ENCODE measurements at regions not wholly inside any gene's neighbourhood (a gene's known extent, or its start where the extent isn't known, plus 50 kb on each side); places are given as distances from the start of the nearest gene placed in this dataset.

GRCh38 chr1:98391175-98391574 lies 270.3 kb upstream of the SNX7 start:
- Histone ChIP-seq H3K36me3 (ENCODE audit: control insufficient read depth in 5 of 5, insufficient read depth in 5 of 5, low read length in 5 of 5) (no peaks in the 10 kb centered on the region), H3K9me3 (ENCODE audit: control insufficient read depth in 5 of 5, low read length in 5 of 5) (no peaks in the 10 kb centered on the region), H3K9ac (ENCODE audit: low read length in 5 of 5) (no peak overlapping the region), H3K4me3 (ENCODE audit: low read depth in 1 of 5, low read length in 5 of 5) (no peak overlapping the region), H3K27ac (ENCODE audit: low read depth, low read length) (no peak overlapping the region), H3K4me1 (ENCODE audit: control insufficient read depth in 5 of 5, insufficient read depth in 5 of 5, low read length in 5 of 5) (peaks cover 0 to 3% (median 0%) of the 10 kb centered on the region in 5 donors), H3K27me3 (ENCODE audit: control insufficient read depth in 5 of 5, insufficient read depth in 4 of 5, low read length in 5 of 5) (no peaks in the 10 kb centered on the region)

DNA sequence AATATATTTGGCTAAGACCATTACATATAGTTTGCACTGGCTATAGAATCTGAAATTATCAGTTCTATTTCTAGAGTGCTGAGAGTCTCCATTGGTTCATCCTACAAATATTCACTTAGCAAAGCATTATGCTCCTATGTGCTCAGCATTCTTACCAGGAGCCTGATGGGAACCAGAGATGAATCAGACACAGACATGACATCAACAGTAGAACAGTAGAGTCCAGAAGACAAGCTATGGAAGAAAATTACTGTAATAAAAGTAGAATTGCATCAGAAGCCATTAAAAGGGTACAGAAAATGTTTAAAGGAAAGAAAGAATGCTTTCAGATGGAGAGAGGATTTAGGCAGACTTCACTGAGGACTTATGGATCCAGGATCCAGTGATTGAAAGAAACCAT lies 271.7 kb upstream of the SNX7 start:
- Histone ChIP-seq H3K9ac (ENCODE audit: low read length in 5 of 5) (no peak overlapping the region), H3K9me3 (ENCODE audit: control insufficient read depth in 5 of 5, low read length in 5 of 5) (no peaks in the 10 kb centered on the region), H3K27ac (ENCODE audit: low read depth, low read length) (no peak overlapping the region), H3K4me3 (ENCODE audit: low read depth in 1 of 5, low read length in 5 of 5) (no peak overlapping the region), H3K27me3 (ENCODE audit: control insufficient read depth in 5 of 5, insufficient read depth in 4 of 5, low read length in 5 of 5) (no peaks in the 10 kb centered on the region), H3K4me1 (ENCODE audit: control insufficient read depth in 5 of 5, insufficient read depth in 5 of 5, low read length in 5 of 5) (peaks cover 0 to 3% (median 0%) of the 10 kb centered on the region in 5 donors), H3K36me3 (ENCODE audit: control insufficient read depth in 5 of 5, insufficient read depth in 5 of 5, low read length in 5 of 5) (no peaks in the 10 kb centered on the region)

- H3K4me3 ChIP-seq (ENCODE audit: low read depth in 1 of 5, low read length in 5 of 5) = no peak overlapping the region
- H3K9ac ChIP-seq (ENCODE audit: low read length in 5 of 5) = no peak overlapping the region
- no peaks in the 10 kb centered on the region for H3K9me3 ChIP-seq (ENCODE audit: control insufficient read depth in 5 of 5, low read length in 5 of 5)
- no peaks in the 10 kb centered on the region for H3K27me3 ChIP-seq (ENCODE audit: control insufficient read depth in 5 of 5, insufficient read depth in 4 of 5, low read length in 5 of 5)
- H3K27ac ChIP-seq (ENCODE audit: low read depth, low read length) = no peak overlapping the region
- H3K4me1 ChIP-seq (ENCODE audit: control insufficient read depth in 5 of 5, insufficient read depth in 5 of 5, low read length in 5 of 5) = peaks cover 0 to 3% (median 0%) of the 10 kb centered on the region in 5 donors
- H3K36me3 ChIP-seq (ENCODE audit: control insufficient read depth in 5 of 5, insufficient read depth in 5 of 5, low read length in 5 of 5) = no peaks in the 10 kb centered on the region
Observed at GRCh38 chr1:98388441-98388840, 273.1 kb upstream of the SNX7 start.

DNA sequence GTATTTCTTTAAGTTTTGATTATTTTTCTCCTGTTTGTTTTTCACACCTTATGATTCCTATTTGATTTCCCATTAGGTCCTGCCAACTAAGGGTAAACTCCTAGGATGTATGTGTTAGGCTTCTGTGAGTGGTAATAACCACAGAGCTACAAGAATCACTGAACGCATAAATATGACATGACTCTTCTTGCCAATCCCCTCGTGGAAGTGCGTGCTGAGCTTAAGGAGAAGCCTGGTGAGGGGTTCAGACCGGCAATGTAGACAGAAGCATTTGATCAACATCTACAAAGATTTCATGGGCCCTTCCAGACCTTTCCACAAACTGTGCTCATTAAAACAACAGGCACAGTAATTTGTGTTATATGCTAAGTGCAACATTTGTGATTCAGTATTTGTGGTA lies 273.8 kb upstream of the SNX7 start:
- peaks cover 0 to 3% (median 0%) of the 10 kb centered on the region in 5 donors for H3K4me1 ChIP-seq (ENCODE audit: control insufficient read depth in 5 of 5, insufficient read depth in 5 of 5, low read length in 5 of 5)
- no peak overlapping the region for H3K4me3 ChIP-seq (ENCODE audit: low read depth in 1 of 5, low read length in 5 of 5)
- H3K27me3 ChIP-seq (ENCODE audit: control insufficient read depth in 5 of 5, insufficient read depth in 4 of 5, low read length in 5 of 5) = no peaks in the 10 kb centered on the region
- no peak overlapping the region for H3K27ac ChIP-seq (ENCODE audit: low read depth, low read length)
- no peaks in the 10 kb centered on the region for H3K9me3 ChIP-seq (ENCODE audit: control insufficient read depth in 5 of 5, low read length in 5 of 5)
- no peak overlapping the region for H3K9ac ChIP-seq (ENCODE audit: low read length in 5 of 5)
- no peaks in the 10 kb centered on the region for H3K36me3 ChIP-seq (ENCODE audit: control insufficient read depth in 5 of 5, insufficient read depth in 5 of 5, low read length in 5 of 5)

DNA sequence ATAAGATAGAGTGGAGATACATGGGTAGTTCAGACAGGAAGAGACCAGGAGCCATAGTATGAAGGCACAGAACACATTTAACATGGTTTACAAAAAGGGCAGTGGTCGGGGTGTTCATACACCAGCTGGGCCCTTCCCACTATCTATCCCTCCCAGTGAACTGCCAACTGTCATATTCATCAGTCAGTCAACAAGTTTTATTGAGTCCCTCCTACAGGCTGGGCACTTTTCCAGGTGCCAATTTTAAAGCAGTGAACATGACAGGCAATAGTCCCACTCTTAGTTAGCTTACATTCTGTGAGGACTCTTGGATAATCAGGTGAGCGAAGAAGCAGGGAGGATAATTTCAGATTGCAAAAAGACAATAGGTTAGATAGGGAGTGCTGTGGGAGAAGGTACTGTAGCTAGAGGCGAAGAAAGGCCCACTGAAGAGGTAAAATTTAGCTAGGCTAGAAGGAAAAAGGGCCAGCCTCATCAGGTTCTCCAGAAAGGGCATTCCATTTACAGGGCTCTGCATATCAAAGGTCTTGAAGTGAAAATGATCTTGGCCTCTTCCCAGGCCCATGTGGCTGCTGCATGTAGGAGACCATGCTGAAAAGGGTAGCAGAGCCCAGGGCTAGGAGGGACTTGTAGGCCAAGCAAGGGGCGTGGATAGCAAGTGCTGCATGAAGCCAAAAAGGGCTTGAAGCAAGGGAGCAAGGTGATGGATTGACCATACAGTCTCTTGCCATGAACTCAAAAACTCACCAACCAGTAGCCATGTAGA lies 274.7 kb upstream of the SNX7 start:
- Histone ChIP-seq H3K9me3 (ENCODE audit: control insufficient read depth in 5 of 5, low read length in 5 of 5) (no peaks in the 10 kb centered on the region), H3K36me3 (ENCODE audit: control insufficient read depth in 5 of 5, insufficient read depth in 5 of 5, low read length in 5 of 5) (no peaks in the 10 kb centered on the region), H3K27me3 (ENCODE audit: control insufficient read depth in 5 of 5, insufficient read depth in 4 of 5, low read length in 5 of 5) (no peaks in the 10 kb centered on the region), H3K4me1 (ENCODE audit: control insufficient read depth in 5 of 5, insufficient read depth in 5 of 5, low read length in 5 of 5) (peaks cover 0 to 3% (median 0%) of the 10 kb centered on the region in 5 donors), H3K9ac (ENCODE audit: low read length in 5 of 5) (no peak overlapping the region), H3K4me3 (ENCODE audit: low read depth in 1 of 5, low read length in 5 of 5) (no peak overlapping the region), H3K27ac (ENCODE audit: low read depth, low read length) (no peak overlapping the region)

GRCh38 chr1:98385652-98386051 lies 275.9 kb upstream of the SNX7 start:
- H3K27ac ChIP-seq (ENCODE audit: low read depth, low read length) = no peak overlapping the region
- no peaks in the 10 kb centered on the region for H3K9me3 ChIP-seq (ENCODE audit: control insufficient read depth in 5 of 5, low read length in 5 of 5)
- H3K27me3 ChIP-seq (ENCODE audit: control insufficient read depth in 5 of 5, insufficient read depth in 4 of 5, low read length in 5 of 5) = no peaks in the 10 kb centered on the region
- no peak overlapping the region for H3K9ac ChIP-seq (ENCODE audit: low read length in 5 of 5)
- H3K4me1 ChIP-seq (ENCODE audit: control insufficient read depth in 5 of 5, insufficient read depth in 5 of 5, low read length in 5 of 5) = peaks cover 0 to 3% (median 0%) of the 10 kb centered on the region in 5 donors
- H3K36me3 ChIP-seq (ENCODE audit: control insufficient read depth in 5 of 5, insufficient read depth in 5 of 5, low read length in 5 of 5) = no peaks in the 10 kb centered on the region
- no peak overlapping the region for H3K4me3 ChIP-seq (ENCODE audit: low read depth in 1 of 5, low read length in 5 of 5)

DNA sequence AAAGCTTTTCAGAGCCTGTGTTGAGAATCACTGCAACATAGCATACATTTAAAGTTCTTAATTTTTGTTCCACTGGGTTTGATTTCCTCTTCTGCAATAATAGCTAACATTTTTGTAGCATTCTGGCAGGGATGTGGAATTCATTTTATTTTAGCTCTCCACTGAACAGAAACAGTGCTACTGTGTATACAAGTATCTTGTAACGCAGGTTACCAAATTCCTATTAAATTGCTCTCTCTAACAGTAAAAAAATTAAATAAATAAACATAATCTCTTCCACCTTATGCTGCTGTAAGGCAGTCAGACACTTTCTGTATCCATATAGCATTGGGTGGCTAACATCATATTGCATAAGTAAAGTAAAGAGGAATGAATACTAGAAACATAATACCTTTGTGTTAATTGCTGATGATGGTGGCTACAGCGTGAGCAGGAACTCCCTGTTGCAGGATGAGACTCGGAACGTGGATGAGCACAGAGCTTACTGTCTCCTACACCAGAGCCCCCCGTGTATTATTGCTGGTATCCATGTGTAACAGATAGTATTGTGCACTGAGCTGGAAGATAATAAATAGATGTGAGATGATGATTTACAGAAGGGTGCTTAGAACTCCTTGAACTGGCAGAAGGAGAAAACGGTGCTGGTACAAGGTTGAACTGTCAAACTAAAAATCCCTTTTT lies 276.9 kb upstream of the SNX7 start:
- no peak overlapping the region for H3K27ac ChIP-seq (ENCODE audit: low read depth, low read length)
- no peaks in the 10 kb centered on the region for H3K9me3 ChIP-seq (ENCODE audit: control insufficient read depth in 5 of 5, low read length in 5 of 5)
- H3K36me3 ChIP-seq (ENCODE audit: control insufficient read depth in 5 of 5, insufficient read depth in 5 of 5, low read length in 5 of 5) = no peaks in the 10 kb centered on the region
- H3K4me3 ChIP-seq (ENCODE audit: low read depth in 1 of 5, low read length in 5 of 5) = no peak overlapping the region
- no peaks in the 10 kb centered on the region for H3K27me3 ChIP-seq (ENCODE audit: control insufficient read depth in 5 of 5, insufficient read depth in 4 of 5, low read length in 5 of 5)
- H3K9ac ChIP-seq (ENCODE audit: low read length in 5 of 5) = no peak overlapping the region
- H3K4me1 ChIP-seq (ENCODE audit: control insufficient read depth in 5 of 5, insufficient read depth in 5 of 5, low read length in 5 of 5) = peaks cover 0 to 3% (median 0%) of the 10 kb centered on the region in 5 donors

DNA sequence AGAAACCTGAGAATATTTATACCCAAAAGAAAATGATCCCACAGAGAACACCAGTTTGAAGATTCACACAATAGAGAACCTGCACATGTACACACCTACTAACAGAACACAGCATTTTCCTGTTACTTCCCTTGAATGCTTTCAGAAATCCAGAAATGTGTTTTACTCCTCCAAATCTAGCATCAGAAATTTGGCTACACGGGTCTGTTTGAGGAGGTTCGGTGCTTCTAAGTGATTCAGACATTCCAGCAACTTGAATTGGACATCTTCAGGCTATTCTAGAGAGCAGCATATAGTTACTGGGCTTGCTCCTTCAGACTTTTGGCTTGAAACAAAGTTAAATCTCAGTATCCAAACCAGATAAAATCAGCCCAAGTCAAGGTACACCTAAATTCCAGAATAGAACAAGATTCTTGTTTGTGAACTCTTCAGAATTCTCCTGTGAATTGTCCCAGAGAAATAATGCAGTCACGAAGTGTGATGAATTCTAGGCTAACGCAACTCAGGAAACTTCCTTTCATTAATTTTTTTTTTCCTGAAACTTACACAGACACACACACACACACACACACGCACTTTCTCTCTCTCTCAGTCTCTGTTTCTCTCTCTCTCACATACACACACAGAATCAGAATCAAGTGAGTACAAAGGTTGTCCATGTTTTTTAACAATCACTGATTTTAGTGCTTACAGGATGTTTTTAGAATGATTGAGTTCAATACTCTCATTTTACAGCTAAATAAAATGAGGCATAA lies 278.4 kb upstream of the SNX7 start:
- Histone ChIP-seq H3K4me1 (ENCODE audit: control insufficient read depth in 5 of 5, insufficient read depth in 5 of 5, low read length in 5 of 5) (peaks cover 0 to under 1% (median 0%) of the 10 kb centered on the region in 5 donors), H3K9ac (ENCODE audit: low read length in 5 of 5) (no peak overlapping the region), H3K36me3 (ENCODE audit: control insufficient read depth in 5 of 5, insufficient read depth in 5 of 5, low read length in 5 of 5) (no peaks in the 10 kb centered on the region), H3K27ac (ENCODE audit: low read depth, low read length) (no peak overlapping the region), H3K9me3 (ENCODE audit: control insufficient read depth in 5 of 5, low read length in 5 of 5) (no peaks in the 10 kb centered on the region), H3K4me3 (ENCODE audit: low read depth in 1 of 5, low read length in 5 of 5) (no peak overlapping the region), H3K27me3 (ENCODE audit: control insufficient read depth in 5 of 5, insufficient read depth in 4 of 5, low read length in 5 of 5) (no peaks in the 10 kb centered on the region)

DNA sequence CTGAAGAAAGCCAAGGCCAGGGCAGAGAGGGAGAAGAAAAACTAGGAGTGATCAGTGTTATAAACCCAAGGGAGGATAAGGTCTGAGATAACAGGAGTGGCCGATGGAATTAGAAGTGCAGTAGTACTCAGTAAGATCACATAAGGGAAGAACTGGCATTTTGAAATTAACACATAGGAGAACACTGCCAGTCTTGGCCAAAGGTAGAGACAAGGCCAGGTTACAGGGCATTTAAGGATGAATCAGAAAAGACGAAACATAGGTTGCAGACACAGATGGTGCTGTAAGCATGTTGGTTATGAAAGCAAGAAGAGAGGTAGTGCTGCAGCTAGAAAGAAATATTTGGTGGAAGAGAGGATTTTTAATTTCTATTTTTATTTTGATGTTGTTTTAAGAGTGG lies 278.9 kb upstream of the SNX7 start:
- H3K27ac ChIP-seq (ENCODE audit: low read depth, low read length) = no peak overlapping the region
- no peaks in the 10 kb centered on the region for H3K4me1 ChIP-seq (ENCODE audit: control insufficient read depth in 5 of 5, insufficient read depth in 5 of 5, low read length in 5 of 5)
- H3K4me3 ChIP-seq (ENCODE audit: low read depth in 1 of 5, low read length in 5 of 5) = no peak overlapping the region
- no peaks in the 10 kb centered on the region for H3K27me3 ChIP-seq (ENCODE audit: control insufficient read depth in 5 of 5, insufficient read depth in 4 of 5, low read length in 5 of 5)
- no peaks in the 10 kb centered on the region for H3K36me3 ChIP-seq (ENCODE audit: control insufficient read depth in 5 of 5, insufficient read depth in 5 of 5, low read length in 5 of 5)
- no peak overlapping the region for H3K9ac ChIP-seq (ENCODE audit: low read length in 5 of 5)
- H3K9me3 ChIP-seq (ENCODE audit: control insufficient read depth in 5 of 5, low read length in 5 of 5) = no peaks in the 10 kb centered on the region

DNA sequence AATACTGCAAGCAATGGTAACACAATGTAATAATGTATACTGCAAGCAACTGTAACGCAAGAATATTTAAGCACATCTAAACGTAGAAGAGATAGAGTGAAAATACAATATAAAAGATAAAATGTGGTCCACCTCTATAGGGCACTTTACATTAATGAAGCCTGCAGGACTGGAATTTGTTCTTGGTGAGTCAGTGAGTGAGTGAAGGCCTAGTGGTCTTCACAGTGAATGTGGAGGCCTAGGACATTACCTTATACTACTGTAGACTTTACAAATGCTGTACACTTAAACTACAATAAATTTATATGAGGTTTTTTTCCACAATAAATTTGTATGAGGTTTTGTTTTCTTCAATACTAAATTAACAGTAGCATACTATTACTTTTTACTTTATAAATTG lies 287.4 kb upstream of the SNX7 start:
- no peaks in the 10 kb centered on the region for H3K27me3 ChIP-seq (ENCODE audit: control insufficient read depth in 5 of 5, insufficient read depth in 4 of 5, low read length in 5 of 5)
- no peaks in the 10 kb centered on the region for H3K36me3 ChIP-seq (ENCODE audit: control insufficient read depth in 5 of 5, insufficient read depth in 5 of 5, low read length in 5 of 5)
- no peak overlapping the region for H3K27ac ChIP-seq (ENCODE audit: low read depth, low read length)
- H3K4me3 ChIP-seq (ENCODE audit: low read depth in 1 of 5, low read length in 5 of 5) = no peak overlapping the region
- no peak overlapping the region for H3K9ac ChIP-seq (ENCODE audit: low read length in 5 of 5)
- no peaks in the 10 kb centered on the region for H3K9me3 ChIP-seq (ENCODE audit: control insufficient read depth in 5 of 5, low read length in 5 of 5)
- no peaks in the 10 kb centered on the region for H3K4me1 ChIP-seq (ENCODE audit: control insufficient read depth in 5 of 5, insufficient read depth in 5 of 5, low read length in 5 of 5)
